ENCODE measurements at regions not wholly inside any gene's neighbourhood (a gene's known extent, or its start where the extent isn't known, plus 50 kb on each side); places are given as distances from the start of the nearest gene placed in this dataset.
"Not testable (repeated sequence)": the region's sequence is repeated elsewhere in the genome, so short reads cannot be mapped to it uniquely, and the experiment has no call there.

- no peak for DNase-seq
- H3K27me3 Mint-ChIP-seq (ENCODE audit: low read depth) = no peaks in the 10 kb centered on the region
- no peaks in the 10 kb centered on the region for H3K9me3 Mint-ChIP-seq
- CTCF ChIA-PET = no interaction called here
- no peaks in the 10 kb centered on the region for H3K36me3 Mint-ChIP-seq (ENCODE audit: low read depth)
- no peaks in the 10 kb centered on the region for H3K4me1 Mint-ChIP-seq (ENCODE audit: low read depth)
- no peak overlapping the region for H3K4me3 Mint-ChIP-seq
- intact Hi-C loops (cut with micrococcal nuclease) = no loop called here
- H3K27ac Mint-ChIP-seq = no peak overlapping the region
Measured at GRCh38 chr3:159668990-159669476, 319.6 kb upstream of the IL12A start.

GRCh38 chr3:159669766-159670165 lies 318.9 kb upstream of the IL12A start:
- Mint-ChIP-seq H3K4me3 (no peak overlapping the region), H3K4me1 (ENCODE audit: low read depth) (no peaks in the 10 kb centered on the region), H3K27me3 (ENCODE audit: low read depth) (no peaks in the 10 kb centered on the region), H3K27ac (no peak overlapping the region), H3K9me3 (no peaks in the 10 kb centered on the region), H3K36me3 (ENCODE audit: low read depth) (no peaks in the 10 kb centered on the region)
- intact Hi-C loops (cut with micrococcal nuclease) = no loop called here
- CTCF ChIA-PET = no interaction called here
- DNase-seq = no peak

- intact Hi-C loops (cut with micrococcal nuclease) = no loop called here
- H3K36me3 Mint-ChIP-seq (ENCODE audit: low read depth) = no peaks in the 10 kb centered on the region
- H3K9me3 Mint-ChIP-seq = no peaks in the 10 kb centered on the region
- no peak overlapping the region for H3K4me3 Mint-ChIP-seq
- H3K27ac Mint-ChIP-seq = no peak overlapping the region
- DNase-seq = no peak
- CTCF ChIA-PET = interaction anchor here (0.9 kb wide), 1 partner anchor 10 kb away, joined by 3 read pairs; no protein-coding TSS in a partner anchor
- no peaks in the 10 kb centered on the region for H3K4me1 Mint-ChIP-seq (ENCODE audit: low read depth)
- no peaks in the 10 kb centered on the region for H3K27me3 Mint-ChIP-seq (ENCODE audit: low read depth)
Measured at GRCh38 chr3:159672728-159673688, 315.6 kb upstream of the IL12A start.

- CTCF ChIA-PET = no interaction called here
- Mint-ChIP-seq H3K27ac (no peak overlapping the region), H3K27me3 (ENCODE audit: low read depth) (no peaks in the 10 kb centered on the region), H3K4me3 (no peak overlapping the region), H3K4me1 (ENCODE audit: low read depth) (no peaks in the 10 kb centered on the region), H3K36me3 (ENCODE audit: low read depth) (no peaks in the 10 kb centered on the region), H3K9me3 (peaks cover 1% of the 10 kb centered on the region)
- intact Hi-C loops (cut with micrococcal nuclease) = no loop called here
- no peak for DNase-seq
Measured at GRCh38 chr3:159674583-159674982, 314.1 kb upstream of the IL12A start.

- CTCF ChIA-PET = no interaction called here
- Mint-ChIP-seq H3K4me3 (no peak overlapping the region), H3K27me3 (ENCODE audit: low read depth) (no peaks in the 10 kb centered on the region), H3K4me1 (ENCODE audit: low read depth) (no peaks in the 10 kb centered on the region), H3K27ac (no peak overlapping the region), H3K36me3 (ENCODE audit: low read depth) (no peaks in the 10 kb centered on the region), H3K9me3 (peaks cover 1% of the 10 kb centered on the region)
- intact Hi-C loops (cut with micrococcal nuclease) = no loop called here
- no peak for DNase-seq
Measured at GRCh38 chr3:159675285-159675684, 313.4 kb upstream of the IL12A start.

- CTCF ChIA-PET = no interaction called here
- H3K4me3 Mint-ChIP-seq = no peak overlapping the region
- no peaks in the 10 kb centered on the region for H3K27me3 Mint-ChIP-seq (ENCODE audit: low read depth)
- intact Hi-C loops (cut with micrococcal nuclease) = no loop called here
- no peaks in the 10 kb centered on the region for H3K4me1 Mint-ChIP-seq (ENCODE audit: low read depth)
- H3K9me3 Mint-ChIP-seq = peaks cover 1% of the 10 kb centered on the region
- H3K27ac Mint-ChIP-seq = no peak overlapping the region
- DNase-seq = no peak
- no peaks in the 10 kb centered on the region for H3K36me3 Mint-ChIP-seq (ENCODE audit: low read depth)
Measured at GRCh38 chr3:159679900-159680299, 308.7 kb upstream of the IL12A start.

- intact Hi-C loops (cut with micrococcal nuclease); H3K27ac Mint-ChIP-seq; H3K36me3 Mint-ChIP-seq (ENCODE audit: low read depth); H3K9me3 Mint-ChIP-seq; H3K4me1 Mint-ChIP-seq (ENCODE audit: low read depth); CTCF ChIA-PET; DNase-seq; H3K27me3 Mint-ChIP-seq (ENCODE audit: low read depth); H3K4me3 Mint-ChIP-seq: not testable (repeated sequence)
Measured at GRCh38 chr3:159681717-159682116, 306.9 kb upstream of the IL12A start.

GRCh38 chr3:159685801-159686200 lies 302.8 kb upstream of the IL12A start:
- Mint-ChIP-seq H3K4me3 (no peak overlapping the region), H3K9me3 (peaks cover 10% of the 10 kb centered on the region), H3K27me3 (ENCODE audit: low read depth) (peaks cover 2% of the 10 kb centered on the region), H3K4me1 (ENCODE audit: low read depth) (no peaks in the 10 kb centered on the region), H3K36me3 (ENCODE audit: low read depth) (no peaks in the 10 kb centered on the region), H3K27ac (no peak overlapping the region)
- CTCF ChIA-PET = no interaction called here
- intact Hi-C loops (cut with micrococcal nuclease) = no loop called here
- DNase-seq = no peak

GRCh38 chr3:159693226-159693625 lies 295.4 kb upstream of the IL12A start:
- Mint-ChIP-seq H3K9me3 (peaks cover 6% of the 10 kb centered on the region), H3K4me1 (ENCODE audit: low read depth) (no peaks in the 10 kb centered on the region), H3K4me3 (no peak overlapping the region), H3K27ac (no peak overlapping the region), H3K27me3 (ENCODE audit: low read depth) (peaks cover 3% of the 10 kb centered on the region), H3K36me3 (ENCODE audit: low read depth) (no peaks in the 10 kb centered on the region)
- intact Hi-C loops (cut with micrococcal nuclease) = no loop called here
- CTCF ChIA-PET = no interaction called here
- DNase-seq = no peak

GRCh38 chr3:159711560-159712333 lies 276.9 kb upstream of the IL12A start:
- no peak overlapping the region for H3K27ac Mint-ChIP-seq

GRCh38 chr3:159721324-159721723 lies 267.3 kb upstream of the IL12A start:
- H3K27me3 Mint-ChIP-seq (ENCODE audit: low read depth) = no peaks in the 10 kb centered on the region
- CTCF ChIA-PET = no interaction called here
- DNase-seq = no peak
- H3K9me3 Mint-ChIP-seq = peaks cover 4% of the 10 kb centered on the region
- no peak overlapping the region for H3K4me3 Mint-ChIP-seq
- intact Hi-C loops (cut with micrococcal nuclease) = no loop called here
- no peak overlapping the region for H3K27ac Mint-ChIP-seq
- no peaks in the 10 kb centered on the region for H3K36me3 Mint-ChIP-seq (ENCODE audit: low read depth)
- no peaks in the 10 kb centered on the region for H3K4me1 Mint-ChIP-seq (ENCODE audit: low read depth)

More at GRCh38 chr3:159711560-159712333, 276.9 kb upstream of the IL12A start:
- Mint-ChIP-seq H3K4me1 (ENCODE audit: low read depth) (no peaks in the 10 kb centered on the region), H3K9me3 (peaks cover 2% of the 10 kb centered on the region), H3K36me3 (ENCODE audit: low read depth) (no peaks in the 10 kb centered on the region), H3K27me3 (ENCODE audit: low read depth) (no peaks in the 10 kb centered on the region), H3K4me3 (no peak overlapping the region)
- DNase-seq = no peak
- intact Hi-C loops (cut with micrococcal nuclease) = no loop called here
- CTCF ChIA-PET = no interaction called here

GRCh38 chr3:159723295-159723694 lies 265.3 kb upstream of the IL12A start:
- Mint-ChIP-seq H3K27me3 (ENCODE audit: low read depth) (peaks cover 1% of the 10 kb centered on the region), H3K4me3 (no peak overlapping the region), H3K27ac (no peak overlapping the region), H3K36me3 (ENCODE audit: low read depth) (no peaks in the 10 kb centered on the region), H3K4me1 (ENCODE audit: low read depth) (no peaks in the 10 kb centered on the region), H3K9me3 (peaks cover 4% of the 10 kb centered on the region)
- CTCF ChIA-PET = no interaction called here
- DNase-seq = no peak
- intact Hi-C loops (cut with micrococcal nuclease) = no loop called here
